ENCODE measurements at regions not wholly inside any gene's neighbourhood (a gene's known extent, or its start where the extent isn't known, plus 50 kb on each side); places are given as distances from the start of the nearest gene placed in this dataset.

DNA sequence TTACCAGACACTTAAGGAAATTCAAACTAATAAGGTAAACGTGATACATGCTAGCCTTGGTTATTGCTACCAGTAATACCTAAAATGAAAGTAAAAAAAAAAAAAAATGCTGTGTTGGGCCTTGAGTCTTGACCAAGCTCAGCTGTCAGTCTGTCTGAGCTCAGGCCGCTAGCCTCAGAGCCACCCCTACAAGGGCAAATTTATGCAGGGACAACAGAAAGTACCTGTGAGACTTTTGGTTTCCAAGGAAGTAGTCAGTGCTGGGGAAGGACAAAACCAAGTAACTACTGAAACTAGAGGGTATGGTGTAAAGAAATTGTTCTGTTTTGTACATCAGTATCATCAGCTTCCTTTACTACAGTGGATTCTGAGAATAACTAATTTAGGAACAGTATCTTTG, 134.3 kb upstream of the SLITRK5 start:
- FAIRE-seq (no peak), DNase-seq (ENCODE audit: low read depth, low spot score) (no peak)
- Histone ChIP-seq H3K27ac (ENCODE audit: insufficient read depth, low read depth, low read length) (no peak overlapping the region), H3K9me1 (replicated peaks; ENCODE audit: control insufficient read depth, extremely low read depth, insufficient read depth, low read length) (no peaks in the 10 kb centered on the region), H2AFZ (ENCODE audit: low read depth, low read length) (no peak overlapping the region), H3K4me2 (ENCODE audit: insufficient read depth, low read length) (no peak overlapping the region), H3K4me3 (replicated peaks in 1 of 3; ENCODE audit: insufficient read depth in 1 of 3, low read depth in 1 of 3, low read length in 3 of 3) (no peak overlapping the region), H3K9ac (replicated peaks; ENCODE audit: extremely low read depth, insufficient read depth, low read length) (no peak overlapping the region), H3K36me3 (ENCODE audit: control insufficient read depth in 2 of 2, extremely low read depth in 1 of 2, insufficient read depth in 2 of 2, low read length in 2 of 2) (no peaks in the 10 kb centered on the region), H3K27me3 (ENCODE audit: control insufficient read depth in 2 of 2, insufficient read depth in 2 of 2, low read length in 2 of 2) (no peaks in the 10 kb centered on the region), H3K9me3 (replicated peaks; ENCODE audit: control insufficient read depth, insufficient read depth, low read length) (peaks cover 3% of the 10 kb centered on the region), H3K4me1 (ENCODE audit: control insufficient read depth, extremely low read depth, insufficient read depth, low read length) (no peaks in the 10 kb centered on the region), H4K20me1 (replicated peaks; ENCODE audit: control insufficient read depth, extremely low read depth, insufficient read depth, low read length) (no peaks in the 10 kb centered on the region), H3K79me2 (ENCODE audit: control insufficient read depth, insufficient read depth, low read length) (no peaks in the 10 kb centered on the region)
- ChIA-PET CTCF (no interaction called here), POLR2A (no interaction called here)
- TF ChIP-seq, protein P1, sequence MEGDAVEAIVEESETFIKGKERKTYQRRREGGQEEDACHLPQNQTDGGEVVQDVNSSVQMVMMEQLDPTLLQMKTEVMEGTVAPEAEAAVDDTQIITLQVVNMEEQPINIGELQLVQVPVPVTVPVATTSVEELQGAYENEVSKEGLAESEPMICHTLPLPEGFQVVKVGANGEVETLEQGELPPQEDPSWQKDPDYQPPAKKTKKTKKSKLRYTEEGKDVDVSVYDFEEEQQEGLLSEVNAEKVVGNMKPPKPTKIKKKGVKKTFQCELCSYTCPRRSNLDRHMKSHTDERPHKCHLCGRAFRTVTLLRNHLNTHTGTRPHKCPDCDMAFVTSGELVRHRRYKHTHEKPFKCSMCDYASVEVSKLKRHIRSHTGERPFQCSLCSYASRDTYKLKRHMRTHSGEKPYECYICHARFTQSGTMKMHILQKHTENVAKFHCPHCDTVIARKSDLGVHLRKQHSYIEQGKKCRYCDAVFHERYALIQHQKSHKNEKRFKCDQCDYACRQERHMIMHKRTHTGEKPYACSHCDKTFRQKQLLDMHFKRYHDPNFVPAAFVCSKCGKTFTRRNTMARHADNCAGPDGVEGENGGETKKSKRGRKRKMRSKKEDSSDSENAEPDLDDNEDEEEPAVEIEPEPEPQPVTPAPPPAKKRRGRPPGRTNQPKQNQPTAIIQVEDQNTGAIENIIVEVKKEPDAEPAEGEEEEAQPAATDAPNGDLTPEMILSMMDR (IDR thresholded peaks at IDR 0.05; ENCODE audit: extremely low read depth in 1 of 2, insufficient read depth in 1 of 2, low read depth in 1 of 2, low read length in 2 of 2), result no peak
- no peak for TF ChIP-seq GATA2 (IDR thresholded peaks at IDR 0.05; ENCODE audit: insufficient read depth, insufficient read length, low read depth, low read length)
- no peak for TF ChIP-seq FOS (IDR thresholded peaks at IDR 0.05; ENCODE audit: borderline replicate concordance, insufficient read depth, low read length)
- no peak for TF ChIP-seq MYC (IDR thresholded peaks at IDR 0.05; ENCODE audit: low read depth, low read length)
- TF ChIP-seq EZH2 (IDR thresholded peaks at IDR 0.05; ENCODE audit: borderline replicate concordance, low read depth, low read length, severe bottlenecking), result no peak
- TF ChIP-seq POLR2A (IDR thresholded peaks at IDR 0.05; ENCODE audit: low read depth, low read length), result no peak
- TF ChIP-seq, protein P2, sequence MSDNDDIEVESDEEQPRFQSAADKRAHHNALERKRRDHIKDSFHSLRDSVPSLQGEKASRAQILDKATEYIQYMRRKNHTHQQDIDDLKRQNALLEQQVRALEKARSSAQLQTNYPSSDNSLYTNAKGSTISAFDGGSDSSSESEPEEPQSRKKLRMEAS (IDR thresholded peaks at IDR 0.05; ENCODE audit: insufficient read depth, insufficient read length), result no peak
- no peak for TF ChIP-seq JUN (IDR thresholded peaks at IDR 0.05; ENCODE audit: borderline replicate concordance, insufficient read depth, insufficient read length, low read depth)
- no peak for TF ChIP-seq POLR2AphosphoS5 (IDR thresholded peaks at IDR 0.05; ENCODE audit: insufficient read depth, low read depth, low read length)
- dilution Hi-C loops (cut with MboI; ENCODE audit: extremely low pct_ligation_motif_present, low sequenced_read_pairs), result no loop called here
- BruUV-seq (replicated peaks), result no TSS peak
- intact Hi-C loops (cut with micrococcal nuclease), result no loop called here
